Heart right ventricle (tissue), 16 donors: ENCODE measurements at regions not wholly inside any gene's neighbourhood (a gene's known extent, or its start where the extent isn't known, plus 50 kb on each side); places are given as distances from the start of the nearest gene placed in this dataset.

Experiments
- ATAC-seq, 8 donors: fragments of 200-7000 bp; cut with Tn5 transposase; one replicate each; pipeline ENCODE4 v1.9.1; 2020; ENCODE audit warnings: mild to moderate bottlenecking in 8 of 8, moderate library complexity in 8 of 8, moderate number of reproducible peaks in 1 of 8
- DNase-seq, 2 donors: peaks; one replicate each; pipeline ENCODE4 v3.0.0-alpha.2; 2020
- H3K27ac ChIP-seq, 10 donors: fragments of 200-600 bp; sonication (generic) in 2 of 10; one replicate each; pipeline versions ENCODE4 v1.5.0 to v1.8.0; 2020 to 2022; ENCODE audit warnings: mild to moderate bottlenecking in 3 of 10
- H3K27me3 ChIP-seq, 7 donors: fragments of 200-600 bp; one replicate each; pipeline ENCODE4 v1.8.0; 2021 to 2022; ENCODE audit warnings: mild to moderate bottlenecking in 2 of 7
- H3K36me3 ChIP-seq, 9 donors: fragments of 200-600 bp; sonication (generic) in 1 of 9; one replicate each; pipeline versions ENCODE4 v1.5.0 to v1.8.0; 2020 to 2022; ENCODE audit warnings: mild to moderate bottlenecking in 2 of 9
- H3K4me1 ChIP-seq, 9 donors: fragments of 200-600 bp; sonication (generic) in 1 of 9; one replicate each; pipeline versions ENCODE4 v1.5.0 to v1.8.0; 2020 to 2022; ENCODE audit warnings: mild to moderate bottlenecking in 4 of 9
- H3K4me3 ChIP-seq, 10 donors: fragments of 200-600 bp; sonication (generic) in 2 of 10; one replicate each; pipeline versions ENCODE4 v1.5.0 to v1.8.0; 2020 to 2022; ENCODE audit warnings: mild to moderate bottlenecking in 7 of 10, moderate library complexity in 2 of 10
- H3K9me3 ChIP-seq, 11 donors: fragments of 200-600 bp in 10 of 11; sonication (generic) in 2 of 11; one replicate each; pipeline versions ENCODE4 v1.5.0 to v1.8.0; 2013 to 2022; ENCODE audit warnings: mild to moderate bottlenecking in 2 of 11, control low read depth in 1 of 11, moderate library complexity in 1 of 11
- CTCF ChIP-seq, 9 donors: fragments of 200-600 bp; sonication (generic) in 2 of 9; IDR thresholded peaks; one replicate each; pipeline versions ENCODE4 v1.5.0 to v1.8.0; 2021 to 2022; ENCODE audit warnings: antibody characterized with exemption in 9 of 9, mild to moderate bottlenecking in 5 of 9, moderate library complexity in 1 of 9
- WGBS, 2 donors: extraction: QIAGEN DNeasy Blood & Tissue Kit; methylation state at CpG; one replicate each; pipeline ENCODE4 v1.1.7; 2013; ENCODE audit warnings: inconsistent platforms in 1 of 2; 5-methylcytosine and 5-hydroxymethylcytosine counted together
- intact Hi-C, 10 donors: fragments of 100-400 bp; cut with DNase I; formaldehyde crosslinking; loops; one replicate each; pipeline versions ENCODE4 v1.11.1 to v1.14.2; 2022
- donor health status: Arrhythmogenic right ventricular cardiomyopathy.
- donor health status: ischemic (EF 13 %, LVEDD 7.1; RV severe dilation, severe dysfunction).
- donor health status: healthy with polysubstance abuse.
- donor health status: DM: no; HTN: yes; CAD: no.
- donor health status: DM: no; HTN: no; CAD: no.
- donor health status: ischemic (EF 25% LVEDD 6.9; RV normal size, moderate dysfunction).
- donor health status: ischemic (EF 25% LVEDD 5.7; RV mildly dilated, moderate dysfunction).
- donor health status: healthy.
- donor health status: DM: yes; HTN: yes; CAD: no.
- donor health status: Ischemic cardiomyopathy.
- donor health status: ischemic (EF 35%, LVEDD 5.7; RV mildly dilated, moderate dysfunction).
- donor health status: nonischemic (EF 11% LVEDD 7.7; RV severe dilation, severe dysfunction).
- donor health status: DM: yes; HTN: yes; CAD: no.
- donor health status: PGD.
- donor health status: ischemic (EF 29% LVEDD 5.4; RV normal size, mild dysfunction).
- donor health status: nonischemic (EF 23%, LVEDD 6.1; RV moderate dilation, normal function).

DNA sequence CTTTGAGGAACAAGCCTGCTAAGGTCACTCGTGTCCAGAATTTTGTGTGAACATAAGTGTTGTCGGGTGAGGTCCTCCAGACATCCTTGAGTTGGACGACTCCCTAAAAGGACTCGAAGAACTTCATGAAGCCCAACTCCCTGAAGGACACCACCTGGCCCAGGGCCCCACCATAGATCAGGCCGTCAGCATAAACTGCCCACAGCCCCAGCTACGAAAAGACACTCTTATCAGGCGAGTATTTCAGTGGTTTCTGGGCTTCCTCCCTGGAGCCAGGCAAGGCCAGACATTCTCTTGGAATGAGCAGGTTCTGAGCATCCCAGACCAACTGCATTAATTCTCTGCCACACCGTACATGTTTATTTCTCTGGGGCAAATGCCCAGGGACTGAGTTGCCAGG lies 170.1 kb downstream of the IGLL1 start:
- WGBS, 2 donors = 56 to 62% methylated on average over 8 of the region's 8 CpGs
- Histone ChIP-seq H3K9me3 (no peaks in the 10 kb centered on the region), H3K27ac (no peak overlapping the region), H3K36me3 (no peaks in the 10 kb centered on the region), H3K27me3 (peaks cover 0 to 9% (median 3%) of the 10 kb centered on the region in 7 donors), H3K4me1 (no peaks in the 10 kb centered on the region), H3K4me3 (no peak overlapping the region)
- no peak for TF ChIP-seq CTCF (IDR thresholded peaks at IDR 0.05)
- DNase-seq (no peak), ATAC-seq (no peak)
- intact Hi-C loops = loop anchor here in 2 of 10 donors (10.0 kb wide), 1 partner anchor 125 kb away; no protein-coding TSS in a partner anchor

DNA sequence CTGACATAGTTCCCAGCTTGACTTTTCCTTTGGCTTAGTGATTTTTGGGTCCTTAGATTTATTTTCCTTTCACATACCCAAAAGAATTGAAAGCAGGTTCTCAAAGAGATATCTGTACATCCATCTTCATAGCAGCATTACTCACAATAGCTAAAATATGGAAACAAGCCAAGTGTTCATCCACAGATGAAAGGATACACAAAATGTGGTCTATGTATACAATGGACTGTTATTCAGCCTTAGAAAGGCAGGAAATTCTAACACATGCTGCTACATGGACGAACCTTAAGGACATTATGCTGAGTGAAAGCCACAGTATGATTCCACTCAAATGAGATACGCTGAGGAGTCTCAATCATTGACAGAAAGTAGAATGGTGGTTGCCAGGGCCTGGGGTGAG lies 171.8 kb downstream of the IGLL1 start:
- DNase-seq (no peak), ATAC-seq (no peak)
- Histone ChIP-seq H3K4me3 (no peak overlapping the region), H3K27me3 (peaks cover 0 to 21% (median 8%) of the 10 kb centered on the region in 7 donors), H3K27ac (no peak overlapping the region), H3K36me3 (no peaks in the 10 kb centered on the region), H3K4me1 (no peaks in the 10 kb centered on the region), H3K9me3 (no peaks in the 10 kb centered on the region)
- intact Hi-C loops = loop anchor here in 2 of 10 donors (10.0 kb wide), 1 partner anchor 126 kb away; no protein-coding TSS in a partner anchor
- WGBS, 2 donors = 65 to 71% methylated on average over 2 of the region's 2 CpGs
- TF ChIP-seq CTCF (IDR thresholded peaks at IDR 0.05) = no peak

- Histone ChIP-seq H3K9me3 (no peaks in the 10 kb centered on the region), H3K27me3 (peaks cover 0 to 36% (median 18%) of the 10 kb centered on the region in 7 donors), H3K27ac (no peak overlapping the region), H3K36me3 (no peaks in the 10 kb centered on the region), H3K4me1 (peaks cover 0 to 6% (median 0%) of the 10 kb centered on the region in 9 donors), H3K4me3 (no peak overlapping the region)
- intact Hi-C loops = loop anchor here in 2 of 10 donors (10.0 kb wide), 1 partner anchor 129 kb away; no protein-coding TSS in a partner anchor
- ATAC-seq (no peak), DNase-seq (no peak)
- WGBS, 2 donors = 60 to 63% methylated on average over 16 of the region's 16 CpGs
- no peak for TF ChIP-seq CTCF (IDR thresholded peaks at IDR 0.05)
These were observed 174.7 kb downstream of the IGLL1 start for GRCh38 chr22:23405366-23405851.

DNA sequence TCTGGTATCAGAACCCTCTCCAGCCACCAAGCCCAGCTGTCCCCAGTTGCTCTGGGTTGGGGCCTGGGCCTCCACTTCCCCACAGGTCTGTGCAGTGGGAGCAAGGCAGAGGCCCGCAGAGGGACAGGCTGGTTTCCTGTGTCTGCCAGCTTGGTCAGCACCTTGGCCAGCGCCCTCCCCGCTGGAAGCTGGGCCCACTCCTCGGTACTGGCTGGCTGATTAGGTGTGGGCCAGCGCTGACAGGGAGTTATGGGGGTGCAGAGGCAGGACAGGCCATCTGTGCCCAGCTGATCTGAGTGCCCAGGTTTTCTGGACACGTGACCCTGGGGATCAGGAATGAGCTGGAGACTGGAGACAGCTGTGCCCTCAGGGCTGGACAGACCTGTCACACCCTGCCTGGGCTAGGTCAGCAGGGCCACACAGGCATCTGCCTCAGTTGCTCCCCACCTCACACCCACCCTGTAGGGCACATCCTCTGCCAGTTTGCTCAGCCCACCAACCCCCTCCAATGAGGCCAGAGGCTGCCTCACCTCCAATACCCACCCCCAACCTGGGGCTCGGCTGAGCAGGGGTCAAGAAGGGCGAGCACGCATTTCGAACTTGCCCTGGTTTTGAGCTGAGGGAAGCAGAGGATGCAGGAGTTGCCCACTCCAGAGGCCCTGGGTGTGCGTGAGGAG lies 175.3 kb downstream of the IGLL1 start:
- peak in 5 of 8 donors; percentile 41 to 77 (median 48) for ATAC-seq
- no peaks in the 10 kb centered on the region for H3K9me3 ChIP-seq
- no peak overlapping the region for H3K27ac ChIP-seq
- H3K4me1 ChIP-seq = peaks cover 0 to 6% (median 0%) of the 10 kb centered on the region in 9 donors
- H3K27me3 ChIP-seq = peaks cover 0 to 36% (median 18%) of the 10 kb centered on the region in 7 donors
- intact Hi-C loops = loop anchor here in 4 of 10 donors (5.0 to 10.0 kb wide), 3 partner anchors 127 to 132 kb away; no protein-coding TSS in a partner anchor
- H3K36me3 ChIP-seq = no peaks in the 10 kb centered on the region
- WGBS, 2 donors = 50 to 58% methylated on average over 11 of the region's 11 CpGs
- no peak overlapping the region for H3K4me3 ChIP-seq
- TF ChIP-seq CTCF (IDR thresholded peaks at IDR 0.05) = no peak
- DNase-seq = peak in 1 of 2 donors; percentile 24
